GM13976 (cell line): ENCODE measurements at regions not wholly inside any gene's neighbourhood (a gene's known extent, or its start where the extent isn't known, plus 50 kb on each side); places are given as distances from the start of the nearest gene placed in this dataset.

Source experiments
- DNase-seq: peaks from one replicate; pipeline ENCODE4 v3.0.0; 2012; ENCODE audit warnings: low spot score
- CTCF ChIP-seq: IDR thresholded peaks from 2 replicates; pipeline ENCODE4 v1.5.1; 2012; ENCODE audit warnings: borderline replicate concordance, mild to moderate bottlenecking; ENCODE audit not compliant: insufficient read depth; ENCODE audit errors: extremely low read depth, missing control alignments, control extremely low read depth
- in situ Hi-C: fragments of 300-500 bp; cut with MboI; formaldehyde crosslinking; loops from one replicate; pipeline ENCODE4 v1.12.0; 2022; ENCODE audit warnings: low sequenced_read_pairs, mixed read lengths, inconsistent platforms; ENCODE audit not compliant: unreplicated experiment

DNA sequence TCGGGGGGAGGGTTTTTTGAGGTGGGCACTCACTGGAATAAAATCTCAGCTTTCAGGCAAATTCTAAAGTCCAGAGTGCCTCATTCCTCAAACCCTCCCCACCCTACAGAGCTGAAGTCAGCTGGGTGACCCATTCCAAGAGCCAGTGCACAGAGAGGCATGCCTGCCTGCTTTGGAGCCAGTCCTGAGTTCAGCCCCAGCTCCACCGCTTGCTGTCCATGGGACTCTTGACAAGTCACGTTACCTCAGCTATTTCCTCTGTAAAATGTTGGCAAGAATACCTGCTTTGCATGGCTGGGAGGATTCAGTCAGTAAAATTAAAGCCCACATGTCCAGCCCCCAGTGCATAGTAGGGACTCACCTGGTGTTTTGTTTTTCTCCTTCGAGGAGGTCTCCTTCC, 125.9 kb upstream of the PJA1 start:
- in situ Hi-C loops, result no loop called here
- DNase-seq, result no peak
- no peak for TF ChIP-seq CTCF

GRCh38 chrX:69290292-69290691, 125.0 kb upstream of the PJA1 start:
- no peak for TF ChIP-seq CTCF
- in situ Hi-C loops, result no loop called here
- DNase-seq, result no peak

- DNase-seq, result no peak
- TF ChIP-seq CTCF, result no peak
- in situ Hi-C loops, result loop anchor here (10.0 kb wide), 1 partner anchor 465 kb away; the partner anchor contains the start of gene EFNB1
Observed at GRCh38 chrX:69289793-69290123, 124.5 kb upstream of the PJA1 start.

- in situ Hi-C loops, result loop anchor here (10.0 kb wide), 1 partner anchor 464 kb away; the partner anchor contains the start of gene EFNB1
- no peak for TF ChIP-seq CTCF
- DNase-seq, result no peak
Observed at GRCh38 chrX:69289046-69289792, 124.0 kb upstream of the PJA1 start.

DNA sequence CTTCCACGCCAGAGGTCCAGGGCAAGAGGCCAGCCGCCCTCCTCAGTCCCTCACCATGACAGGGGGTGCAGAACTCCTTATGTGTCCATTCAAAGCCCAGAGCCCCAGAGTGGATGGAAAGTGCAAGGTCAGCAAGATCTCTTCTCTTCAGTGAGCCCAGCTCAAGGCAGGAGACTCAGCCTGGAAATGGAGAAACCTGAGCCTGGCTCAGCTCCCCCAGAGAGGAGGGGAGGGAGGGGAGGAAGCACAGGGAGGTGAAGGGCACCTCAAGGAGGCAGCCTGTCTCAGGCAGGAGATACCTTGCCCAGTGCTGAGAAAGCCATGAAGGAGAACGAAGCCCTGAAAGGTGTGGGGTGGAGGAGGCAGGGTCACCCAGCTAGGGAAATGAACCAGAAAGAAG, 121.8 kb upstream of the PJA1 start:
- no peak for DNase-seq
- in situ Hi-C loops, result loop anchor here (10.0 kb wide), 1 partner anchor 462 kb away; the partner anchor contains the start of gene EFNB1
- no peak for TF ChIP-seq CTCF

GRCh38 chrX:69286565-69286906, 121.3 kb upstream of the PJA1 start:
- in situ Hi-C loops, result loop anchor here (10.0 kb wide), 1 partner anchor 462 kb away; the partner anchor contains the start of gene EFNB1
- no peak for TF ChIP-seq CTCF
- no peak for DNase-seq
